NCI-H2196 treated with DMSO at 0.1 percent for 48 hours (cell line): ENCODE measurements at regions not wholly inside any gene's neighbourhood (a gene's known extent, or its start where the extent isn't known, plus 50 kb on each side); places are given as distances from the start of the nearest gene placed in this dataset.

Experiments
- DNase-seq: peaks from one replicate; lab custom pipeline; 2025; ENCODE audit not compliant: unreplicated experiment; lab: John Stamatoyannopoulos, UW

- DNase-seq, result no peak
Measured at GRCh38 chr18:69109686-69110085, 291.0 kb upstream of the DOK6 start.

- no peak for DNase-seq
Measured at GRCh38 chr18:69120833-69121232, 279.9 kb upstream of the DOK6 start.

GRCh38 chr18:69123421-69123820 lies 277.3 kb upstream of the DOK6 start:
- DNase-seq, result no peak

GRCh38 chr18:69127873-69128500 lies 272.7 kb upstream of the DOK6 start:
- DNase-seq, result no peak

GRCh38 chr18:69128566-69128965 lies 272.1 kb upstream of the DOK6 start:
- no peak for DNase-seq

GRCh38 chr18:69128978-69129377 lies 271.7 kb upstream of the DOK6 start:
- no peak for DNase-seq

GRCh38 chr18:69138088-69138487 lies 262.6 kb upstream of the DOK6 start:
- no peak for DNase-seq

GRCh38 chr18:69143084-69143483 lies 257.6 kb upstream of the DOK6 start:
- no peak for DNase-seq

GRCh38 chr18:69152436-69152835 lies 248.3 kb upstream of the DOK6 start:
- DNase-seq, result no peak

GRCh38 chr18:69157906-69158305 lies 242.8 kb upstream of the DOK6 start:
- no peak for DNase-seq

GRCh38 chr18:69158944-69159343 lies 241.7 kb upstream of the DOK6 start:
- no peak for DNase-seq

GRCh38 chr18:69161383-69162028 lies 239.2 kb upstream of the DOK6 start:
- DNase-seq, result no peak

- no peak for DNase-seq
Measured at GRCh38 chr18:69162649-69163048, 238.0 kb upstream of the DOK6 start.

- DNase-seq, result no peak
Measured at GRCh38 chr18:69172046-69172445, 228.6 kb upstream of the DOK6 start.

GRCh38 chr18:69175681-69176080 lies 225.0 kb upstream of the DOK6 start:
- no peak for DNase-seq

- no peak for DNase-seq
Measured at GRCh38 chr18:69176741-69177140, 223.9 kb upstream of the DOK6 start.

- no peak for DNase-seq
Measured at GRCh38 chr18:69177702-69178101, 223.0 kb upstream of the DOK6 start.

GRCh38 chr18:69186162-69186561 lies 214.5 kb upstream of the DOK6 start:
- no peak for DNase-seq

- no peak for DNase-seq
Measured at GRCh38 chr18:69196336-69196735, 204.4 kb upstream of the DOK6 start.

- DNase-seq, result no peak
Measured at GRCh38 chr18:69205925-69206324, 194.8 kb upstream of the DOK6 start.

GRCh38 chr18:69208545-69208944 lies 192.1 kb upstream of the DOK6 start:
- DNase-seq, result no peak

- DNase-seq, result no peak
Measured at GRCh38 chr18:69209761-69210160, 190.9 kb upstream of the DOK6 start.

GRCh38 chr18:69213842-69214241 lies 186.8 kb upstream of the DOK6 start:
- no peak for DNase-seq
